IPS-18c (cell line): ENCODE measurements at regions not wholly inside any gene's neighbourhood (a gene's known extent, or its start where the extent isn't known, plus 50 kb on each side); places are given as distances from the start of the nearest gene placed in this dataset.

Source experiments
- H3K4me3 ChIP-seq: 2 replicates; pipeline ENCODE4 v1.7.0; 2013; ENCODE audit warnings: low read depth, mild to moderate bottlenecking, low read length, moderate library complexity; ENCODE audit not compliant: insufficient read depth
- H3K9me3 ChIP-seq: one replicate; pipeline ENCODE4 v1.6.1; 2013; ENCODE audit warnings: mild to moderate bottlenecking, low read length, moderate library complexity; ENCODE audit not compliant: control insufficient read depth, insufficient read depth

- Histone ChIP-seq H3K4me3 (no peak overlapping the region), H3K9me3 (no peaks in the 10 kb centered on the region)
These were observed 172.8 kb downstream of the PTGER3 start for GRCh38 chr1:70874818-70875217.

GRCh38 chr1:70877343-70877742 lies 170.3 kb downstream of the PTGER3 start:
- Histone ChIP-seq H3K9me3 (peaks cover 2% of the 10 kb centered on the region), H3K4me3 (no peak overlapping the region)

GRCh38 chr1:70887936-70888335 lies 159.7 kb downstream of the PTGER3 start:
- Histone ChIP-seq H3K9me3 (no peaks in the 10 kb centered on the region), H3K4me3 (no peak overlapping the region)

GRCh38 chr1:70888722-70889121 lies 158.9 kb downstream of the PTGER3 start:
- Histone ChIP-seq H3K4me3 (no peak overlapping the region), H3K9me3 (no peaks in the 10 kb centered on the region)

GRCh38 chr1:70890408-70890807 lies 157.2 kb downstream of the PTGER3 start:
- H3K4me3 ChIP-seq, result no peak overlapping the region
- no peaks in the 10 kb centered on the region for H3K9me3 ChIP-seq

GRCh38 chr1:70891051-70891843 lies 156.4 kb downstream of the PTGER3 start:
- H3K9me3 ChIP-seq, result no peaks in the 10 kb centered on the region
- no peak overlapping the region for H3K4me3 ChIP-seq

GRCh38 chr1:70892140-70892539 lies 155.5 kb downstream of the PTGER3 start:
- H3K9me3 ChIP-seq, result no peaks in the 10 kb centered on the region
- H3K4me3 ChIP-seq, result no peak overlapping the region

GRCh38 chr1:70892930-70893329 lies 154.7 kb downstream of the PTGER3 start:
- Histone ChIP-seq H3K4me3 (no peak overlapping the region), H3K9me3 (no peaks in the 10 kb centered on the region)

GRCh38 chr1:70893381-70893780 lies 154.2 kb downstream of the PTGER3 start:
- Histone ChIP-seq H3K4me3 (no peak overlapping the region), H3K9me3 (no peaks in the 10 kb centered on the region)

- H3K4me3 ChIP-seq, result no peak overlapping the region
These were observed 152.1 kb downstream of the PTGER3 start for GRCh38 chr1:70895531-70895930.

GRCh38 chr1:70896224-70896623 lies 151.4 kb downstream of the PTGER3 start:
- no peak overlapping the region for H3K4me3 ChIP-seq
- no peaks in the 10 kb centered on the region for H3K9me3 ChIP-seq

More at GRCh38 chr1:70895531-70895930, 152.1 kb downstream of the PTGER3 start:
- H3K9me3 ChIP-seq, result no peaks in the 10 kb centered on the region

GRCh38 chr1:70897273-70897672 lies 150.3 kb downstream of the PTGER3 start:
- Histone ChIP-seq H3K9me3 (no peaks in the 10 kb centered on the region), H3K4me3 (no peak overlapping the region)

- no peaks in the 10 kb centered on the region for H3K9me3 ChIP-seq
- no peak overlapping the region for H3K4me3 ChIP-seq
These were observed 147.9 kb downstream of the PTGER3 start for GRCh38 chr1:70899735-70900134.

GRCh38 chr1:70902211-70902610 lies 145.4 kb downstream of the PTGER3 start:
- Histone ChIP-seq H3K4me3 (no peak overlapping the region), H3K9me3 (peaks cover 2% of the 10 kb centered on the region)

GRCh38 chr1:70906800-70907199 lies 140.8 kb downstream of the PTGER3 start:
- Histone ChIP-seq H3K9me3 (peaks cover 2% of the 10 kb centered on the region), H3K4me3 (no peak overlapping the region)

GRCh38 chr1:70907563-70908310 lies 139.9 kb downstream of the PTGER3 start:
- H3K9me3 ChIP-seq, result peaks cover 2% of the 10 kb centered on the region
- H3K4me3 ChIP-seq, result no peak overlapping the region

- Histone ChIP-seq H3K9me3 (peaks cover 2% of the 10 kb centered on the region), H3K4me3 (no peak overlapping the region)
These were observed 138.3 kb downstream of the PTGER3 start for GRCh38 chr1:70909262-70909822.

- H3K4me3 ChIP-seq, result no peak overlapping the region
- peaks cover 2% of the 10 kb centered on the region for H3K9me3 ChIP-seq
These were observed 137.6 kb downstream of the PTGER3 start for GRCh38 chr1:70910013-70910412.
